PC-3 (cell line): ENCODE measurements at regions not wholly inside any gene's neighbourhood (a gene's known extent, or its start where the extent isn't known, plus 50 kb on each side); places are given as distances from the start of the nearest gene placed in this dataset.

Experiments used
- EZH2 ChIP-seq: fragments of 300-600 bp; sonication (generic); IDR thresholded peaks from one replicate; pipeline ENCODE4 v1.6.1; 2017; ENCODE audit warnings: antibody characterized with exemption, mild to moderate bottlenecking, low read length; ENCODE audit not compliant: unreplicated experiment
- TF ChIP-seq, protein P1 (sequence below): fragments of 300-600 bp; sonication (generic); conservative IDR thresholded peaks from 2 replicates; pipeline ENCODE4 v1.5.1; 2017; ENCODE audit warnings: antibody characterized with exemption, low read depth, mild to moderate bottlenecking, low read length

- TF ChIP-seq, protein P1, sequence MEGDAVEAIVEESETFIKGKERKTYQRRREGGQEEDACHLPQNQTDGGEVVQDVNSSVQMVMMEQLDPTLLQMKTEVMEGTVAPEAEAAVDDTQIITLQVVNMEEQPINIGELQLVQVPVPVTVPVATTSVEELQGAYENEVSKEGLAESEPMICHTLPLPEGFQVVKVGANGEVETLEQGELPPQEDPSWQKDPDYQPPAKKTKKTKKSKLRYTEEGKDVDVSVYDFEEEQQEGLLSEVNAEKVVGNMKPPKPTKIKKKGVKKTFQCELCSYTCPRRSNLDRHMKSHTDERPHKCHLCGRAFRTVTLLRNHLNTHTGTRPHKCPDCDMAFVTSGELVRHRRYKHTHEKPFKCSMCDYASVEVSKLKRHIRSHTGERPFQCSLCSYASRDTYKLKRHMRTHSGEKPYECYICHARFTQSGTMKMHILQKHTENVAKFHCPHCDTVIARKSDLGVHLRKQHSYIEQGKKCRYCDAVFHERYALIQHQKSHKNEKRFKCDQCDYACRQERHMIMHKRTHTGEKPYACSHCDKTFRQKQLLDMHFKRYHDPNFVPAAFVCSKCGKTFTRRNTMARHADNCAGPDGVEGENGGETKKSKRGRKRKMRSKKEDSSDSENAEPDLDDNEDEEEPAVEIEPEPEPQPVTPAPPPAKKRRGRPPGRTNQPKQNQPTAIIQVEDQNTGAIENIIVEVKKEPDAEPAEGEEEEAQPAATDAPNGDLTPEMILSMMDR = no peak
- TF ChIP-seq EZH2 = no peak
Measured at GRCh38 chr6:1009103-1009502, 302.8 kb upstream of the FOXQ1 start.
